HCEC 1CT (cell line): ENCODE measurements at regions not wholly inside any gene's neighbourhood (a gene's known extent, or its start where the extent isn't known, plus 50 kb on each side); places are given as distances from the start of the nearest gene placed in this dataset.

Source experiments
- DNase-seq: peaks from one replicate; pipeline ENCODE4 v3.0.0-alpha.2; 2017

DNA sequence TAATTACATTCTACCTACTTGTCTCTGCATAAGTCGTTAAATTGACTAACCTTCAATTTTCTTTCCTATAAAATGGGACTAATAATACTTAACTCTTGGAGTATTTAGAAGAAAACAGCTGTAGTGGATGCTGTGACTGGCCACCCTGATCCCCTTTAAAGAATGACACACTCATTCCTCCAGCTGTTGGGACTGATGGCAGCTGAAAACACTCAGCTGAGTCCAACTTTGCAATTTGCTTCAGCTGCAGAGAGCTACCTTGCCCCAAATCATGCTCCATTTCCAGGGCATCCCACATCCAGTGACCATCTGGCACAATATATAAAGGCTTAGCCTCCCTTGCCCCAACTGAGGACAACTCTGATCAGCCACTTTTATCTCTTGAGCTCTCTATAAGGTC, 89.1 kb downstream of the MID1IP1 start:
- DNase-seq = no peak

- DNase-seq = no peak
These were observed 89.7 kb downstream of the MID1IP1 start for GRCh38 chrX:38890963-38891362.

GRCh38 chrX:38891641-38892413, 90.6 kb downstream of the MID1IP1 start:
- DNase-seq = peak; percentile 67

DNA sequence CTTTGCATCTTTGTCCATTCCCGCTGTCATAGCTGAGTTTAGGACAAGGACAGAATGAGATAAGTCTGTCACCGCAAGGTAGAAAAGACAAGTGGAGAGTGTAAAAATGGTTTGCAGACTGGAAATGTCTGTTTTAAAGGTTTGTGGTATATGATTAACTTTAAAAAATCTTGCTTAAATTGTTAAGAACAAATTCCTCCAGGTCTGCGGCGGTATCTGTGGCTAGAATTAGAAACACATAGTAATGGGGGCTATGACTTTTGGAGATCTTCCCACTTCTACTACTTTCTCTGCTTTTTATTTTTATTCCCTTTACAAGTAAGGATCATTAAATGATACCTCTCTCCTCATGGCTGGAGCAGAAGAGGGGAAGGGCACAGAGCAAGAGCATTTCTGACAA, 92.2 kb downstream of the MID1IP1 start:
- no peak for DNase-seq

GRCh38 chrX:38895775-38896174, 94.5 kb downstream of the MID1IP1 start:
- no peak for DNase-seq

DNA sequence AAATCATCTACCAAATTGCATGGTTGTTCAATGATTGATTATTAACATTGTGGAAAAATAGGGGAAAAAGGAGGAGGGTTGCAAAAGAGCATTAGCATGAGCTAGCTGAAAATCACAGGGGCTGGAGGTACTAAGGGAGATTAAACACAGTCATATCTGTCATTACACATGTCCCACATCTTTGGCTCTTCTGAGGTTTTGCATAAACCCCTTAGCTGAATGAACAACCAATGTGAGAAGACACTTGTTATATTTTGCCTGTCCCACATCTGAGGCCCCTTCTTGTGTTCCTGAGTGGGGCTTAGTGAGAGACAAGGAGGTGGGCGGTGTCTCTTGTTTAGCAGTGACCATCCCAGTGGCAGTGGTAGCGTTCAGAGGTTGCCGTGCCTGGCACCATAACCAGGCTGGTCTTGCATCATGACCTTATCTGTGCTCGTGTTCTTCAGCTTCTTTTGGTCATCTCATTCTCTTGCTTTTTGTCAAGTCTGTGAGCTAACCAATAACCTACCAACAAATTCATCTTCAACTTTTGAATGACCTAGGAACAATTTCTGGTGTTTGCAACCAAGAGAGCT, 95.6 kb downstream of the MID1IP1 start:
- DNase-seq = no peak

- no peak for DNase-seq
These were observed 97.0 kb downstream of the MID1IP1 start for GRCh38 chrX:38898261-38898660.

GRCh38 chrX:38899650-38900049, 98.4 kb downstream of the MID1IP1 start:
- DNase-seq = no peak

DNA sequence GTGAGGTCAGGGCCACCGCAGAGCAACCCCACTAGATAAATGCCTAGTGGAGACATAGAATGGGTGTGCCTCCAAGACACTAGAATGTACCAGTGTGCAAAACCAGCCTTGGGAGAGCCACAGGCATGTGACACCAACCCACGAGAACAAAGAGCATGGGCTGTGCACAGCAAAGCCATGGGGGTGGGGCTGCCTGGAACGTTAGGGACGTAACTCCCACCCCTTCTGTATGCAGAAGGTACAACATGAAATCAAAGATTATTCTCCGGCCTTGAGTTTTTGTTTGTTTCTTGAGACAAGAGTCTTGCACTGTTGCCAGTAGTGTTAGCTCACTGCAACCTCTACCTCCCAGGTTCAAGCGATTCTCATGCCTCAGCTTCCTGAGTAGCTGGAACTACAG, 99.5 kb downstream of the MID1IP1 start:
- DNase-seq = no peak

DNA sequence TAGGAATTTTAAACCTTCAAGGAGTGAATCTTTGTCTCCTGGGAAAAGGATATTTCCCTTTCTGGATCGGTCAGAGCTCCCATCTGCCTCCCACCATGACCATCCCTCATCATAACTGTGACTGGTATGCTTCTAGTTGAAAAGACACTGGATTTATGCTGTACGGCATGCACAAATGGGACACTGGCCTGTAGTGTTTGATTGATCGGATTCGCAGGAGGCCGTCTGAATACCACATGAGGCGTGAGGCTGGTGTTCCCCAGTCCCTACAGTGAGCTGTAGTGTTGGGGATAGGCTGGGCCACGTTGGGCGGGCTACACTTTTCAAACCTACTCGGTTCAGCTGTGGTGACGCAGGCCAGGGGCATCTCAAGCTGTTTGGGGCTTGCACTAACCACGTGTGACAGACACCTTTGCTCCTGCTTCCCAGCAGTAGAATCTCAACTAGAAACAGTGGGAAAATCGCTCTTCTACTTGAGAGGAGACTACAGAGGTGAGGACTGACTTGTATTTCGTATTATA, 101.8 kb downstream of the MID1IP1 start:
- DNase-seq = no peak

GRCh38 chrX:38916801-38917200, 115.5 kb downstream of the MID1IP1 start:
- DNase-seq = no peak

DNA sequence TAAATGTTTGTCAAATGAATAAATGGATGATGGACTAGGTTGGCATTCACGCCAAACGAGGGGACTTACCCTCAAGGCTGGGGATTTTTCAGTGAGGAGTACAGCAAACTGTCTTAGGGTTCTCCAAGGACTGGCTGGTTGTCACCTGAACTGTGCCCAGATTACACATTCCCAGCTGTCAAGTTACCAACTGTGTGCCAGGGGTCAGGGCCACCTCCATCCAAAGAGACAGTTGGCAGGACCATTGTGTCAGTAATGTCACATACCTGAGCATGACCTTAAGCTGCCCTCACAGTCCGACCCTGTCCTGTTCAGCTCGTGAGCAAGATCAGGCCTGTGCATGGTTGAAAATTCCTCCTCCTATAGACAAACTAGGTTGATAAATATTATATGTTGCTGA, 116.7 kb downstream of the MID1IP1 start:
- no peak for DNase-seq

- no peak for DNase-seq
These were observed 117.9 kb downstream of the MID1IP1 start for GRCh38 chrX:38919202-38919601.

DNA sequence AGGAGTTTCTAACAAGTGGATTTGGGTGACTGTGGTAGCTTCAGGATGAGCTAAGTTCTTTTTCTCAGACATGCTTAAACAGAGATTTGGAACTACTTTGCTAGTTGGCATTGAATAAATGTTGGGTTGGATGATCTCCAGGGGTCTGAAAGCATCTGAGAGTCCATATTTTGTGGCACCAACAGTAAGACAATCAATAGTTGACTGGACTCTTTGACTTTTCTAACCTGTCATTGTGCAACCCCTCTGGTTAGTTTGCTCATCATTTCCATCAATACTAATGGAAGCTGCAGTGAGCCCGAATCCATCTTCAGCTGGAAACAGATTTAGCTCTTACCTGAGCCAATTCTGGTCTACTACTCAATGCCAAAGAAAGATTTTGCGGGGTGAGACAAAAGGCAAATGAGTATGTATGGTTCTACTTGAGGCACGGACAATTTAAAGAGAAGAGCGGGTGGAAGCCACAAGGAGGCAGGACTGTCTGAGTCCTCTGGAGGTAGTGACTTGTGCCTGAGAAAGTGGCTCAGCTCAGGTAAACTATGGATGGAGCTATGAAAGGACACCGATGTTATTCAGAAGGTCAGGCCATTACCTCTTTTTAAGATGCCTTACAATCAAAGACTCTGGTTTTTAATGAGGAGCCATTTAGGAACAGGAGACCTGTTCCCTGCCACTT, 118.7 kb downstream of the MID1IP1 start:
- DNase-seq = no peak

DNA sequence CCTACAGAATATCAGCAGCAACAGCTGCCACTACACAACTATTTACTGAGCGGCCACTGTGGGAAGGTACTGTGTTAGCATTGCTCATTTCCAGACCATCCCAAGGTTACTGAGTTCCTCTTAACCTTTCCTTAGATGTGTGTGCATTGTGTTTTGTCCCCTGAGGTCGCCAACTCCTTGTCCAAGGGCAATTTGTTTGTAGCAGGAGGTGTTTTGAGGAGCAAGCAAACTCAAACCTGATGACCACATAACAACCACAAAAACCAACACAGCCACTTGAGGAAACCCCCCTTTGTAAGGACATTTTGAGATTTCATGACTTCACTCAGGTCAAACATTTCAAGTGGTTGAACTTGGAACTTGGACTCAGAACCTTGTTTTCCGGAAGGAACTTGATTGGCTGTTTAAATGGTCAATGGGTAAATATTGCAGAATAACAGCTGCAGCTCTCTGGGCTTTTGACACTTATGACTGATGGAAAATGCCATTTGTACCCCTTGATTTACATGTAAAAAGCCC, 122.3 kb downstream of the MID1IP1 start:
- no peak for DNase-seq

DNA sequence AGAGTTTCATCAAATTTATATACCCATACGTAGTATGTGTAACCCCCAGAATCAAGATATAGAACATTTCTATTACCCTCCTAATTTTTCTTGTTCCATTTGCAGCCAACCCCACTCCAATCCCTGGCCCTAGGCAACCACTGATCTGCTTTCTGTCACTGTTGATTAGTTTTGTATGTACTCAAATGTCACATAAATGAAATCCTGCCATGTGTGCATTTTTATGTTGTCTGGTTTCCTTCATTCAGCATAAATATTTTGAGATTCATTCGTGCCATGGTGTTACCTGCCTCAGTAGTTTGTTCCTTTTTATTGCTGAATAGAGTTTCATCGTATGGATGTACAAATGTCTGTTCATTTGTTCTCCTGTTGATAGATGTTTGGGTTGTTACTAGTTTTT, 126.3 kb downstream of the MID1IP1 start:
- DNase-seq = no peak

DNA sequence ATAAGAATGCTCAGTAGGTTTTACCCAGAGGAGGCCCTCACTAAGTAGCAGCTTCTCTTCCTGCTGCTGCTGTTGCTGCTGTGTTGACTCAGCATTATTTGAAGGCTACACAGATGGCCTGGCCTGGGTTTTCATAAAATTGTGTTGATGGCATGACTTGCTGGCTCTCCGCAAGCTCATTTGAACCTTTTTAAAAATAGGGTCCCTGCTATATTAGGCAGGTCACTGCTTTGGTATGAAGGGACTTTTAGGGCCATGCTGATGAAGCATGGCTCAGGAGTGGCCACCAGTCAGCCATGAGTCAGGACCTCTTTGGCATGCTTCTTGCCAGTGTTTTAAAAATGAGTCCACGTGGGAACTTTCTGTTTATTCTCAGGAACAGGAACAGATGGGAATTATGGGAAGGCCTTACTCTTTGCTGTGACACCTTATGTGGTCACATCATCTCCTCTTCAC, 128.7 kb downstream of the MID1IP1 start:
- peak; percentile 82 for DNase-seq

- DNase-seq = no peak
These were observed 129.2 kb downstream of the MID1IP1 start for GRCh38 chrX:38930474-38930873.

GRCh38 chrX:38935561-38935960, 134.3 kb downstream of the MID1IP1 start:
- no peak for DNase-seq

GRCh38 chrX:38937400-38937799, 136.1 kb downstream of the MID1IP1 start:
- DNase-seq = no peak

GRCh38 chrX:38937926-38938325, 136.7 kb downstream of the MID1IP1 start:
- no peak for DNase-seq

DNA sequence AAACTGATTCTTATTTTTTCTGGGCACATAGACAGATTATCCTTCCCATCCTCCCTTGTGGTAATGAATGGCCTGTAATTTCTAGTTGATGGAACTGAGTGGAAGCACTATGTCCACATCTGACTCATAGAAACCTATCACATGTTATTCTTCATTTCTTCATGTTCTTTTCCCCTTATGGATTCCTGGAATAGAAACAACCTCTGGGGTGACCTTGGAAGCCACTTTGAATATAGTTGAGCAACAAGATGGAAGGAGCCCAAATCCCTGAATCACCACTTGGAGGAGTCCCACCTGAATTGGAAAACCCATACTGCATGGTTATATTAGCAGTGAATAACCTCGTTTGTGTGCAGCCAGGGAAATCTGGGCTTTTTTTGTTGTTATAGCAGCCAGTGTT, 137.8 kb downstream of the MID1IP1 start:
- peak; percentile 77 for DNase-seq

GRCh38 chrX:38940547-38940946, 139.3 kb downstream of the MID1IP1 start:
- peak; percentile 26 for DNase-seq

DNA sequence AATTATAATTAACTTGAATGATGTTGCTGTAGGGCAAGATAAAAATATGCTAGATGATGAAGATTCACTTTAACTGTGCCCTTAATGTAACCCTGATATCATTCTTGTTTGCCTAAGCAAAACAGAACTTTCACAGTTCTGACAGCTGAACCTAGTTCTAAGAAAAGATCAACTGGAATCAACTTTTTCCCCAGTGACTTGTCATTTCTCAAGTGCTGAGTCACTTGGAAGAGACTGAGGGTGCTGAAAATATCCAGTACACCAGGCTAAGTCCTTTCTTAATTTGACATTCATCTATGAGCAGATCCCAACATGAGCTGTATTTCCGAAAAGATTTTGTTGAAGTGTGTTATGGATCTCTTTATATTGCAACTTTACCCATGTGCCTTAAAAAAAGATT, 140.4 kb downstream of the MID1IP1 start:
- peak; percentile 28 for DNase-seq
